HG03575 (cell line): ENCODE measurements at regions not wholly inside any gene's neighbourhood (a gene's known extent, or its start where the extent isn't known, plus 50 kb on each side); places are given as distances from the start of the nearest gene placed in this dataset.
"Not testable (repeated sequence)": the region's sequence is repeated elsewhere in the genome, so short reads cannot be mapped to it uniquely, and the experiment has no call there.

ENCODE experiments used
- ATAC-seq: cut with Tn5 transposase; IDR thresholded peaks from one replicate; pipeline ENCODE4 v1.9.1; 2021; ENCODE audit not compliant: unreplicated experiment, insufficient number of reproducible peaks, low FRiP score; ENCODE audit errors: extremely low read depth

- ATAC-seq: no peak
Observed at GRCh38 chr11:81222491-81222890, 1511.2 kb downstream of the FAM181B start.

GRCh38 chr11:81220146-81220895 lies 1513.3 kb downstream of the FAM181B start:
- ATAC-seq: no peak

- no peak for ATAC-seq
Observed at GRCh38 chr11:81219661-81220060, 1514.0 kb downstream of the FAM181B start.

- no peak for ATAC-seq
Observed at GRCh38 chr11:81218440-81218839, 1515.2 kb downstream of the FAM181B start.

GRCh38 chr11:81211050-81211449 lies 1522.6 kb downstream of the FAM181B start:
- ATAC-seq: no peak

- no peak for ATAC-seq
Observed at GRCh38 chr11:81207421-81208054, 1526.1 kb downstream of the FAM181B start.

DNA sequence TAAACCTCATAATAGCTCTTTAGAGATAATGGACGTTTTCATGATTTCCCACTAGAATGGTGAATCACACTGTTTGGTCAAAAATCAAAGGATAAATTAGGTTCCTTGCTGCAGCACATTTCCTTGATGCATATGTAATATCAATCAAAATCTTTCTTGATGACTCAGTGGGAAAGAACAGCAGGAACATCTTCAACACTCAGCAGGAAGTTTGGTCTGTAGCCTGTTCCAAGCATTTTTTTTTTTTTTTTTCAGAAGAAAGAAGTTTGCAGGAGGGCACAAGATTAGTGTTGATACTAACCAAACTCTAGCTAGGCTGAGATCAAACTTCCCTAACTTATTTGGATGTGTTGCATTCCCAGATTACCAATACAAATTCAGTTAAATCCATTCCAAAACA lies 1529.8 kb downstream of the FAM181B start:
- no peak for ATAC-seq

GRCh38 chr11:81197396-81197795 lies 1536.3 kb downstream of the FAM181B start:
- ATAC-seq: no peak

DNA sequence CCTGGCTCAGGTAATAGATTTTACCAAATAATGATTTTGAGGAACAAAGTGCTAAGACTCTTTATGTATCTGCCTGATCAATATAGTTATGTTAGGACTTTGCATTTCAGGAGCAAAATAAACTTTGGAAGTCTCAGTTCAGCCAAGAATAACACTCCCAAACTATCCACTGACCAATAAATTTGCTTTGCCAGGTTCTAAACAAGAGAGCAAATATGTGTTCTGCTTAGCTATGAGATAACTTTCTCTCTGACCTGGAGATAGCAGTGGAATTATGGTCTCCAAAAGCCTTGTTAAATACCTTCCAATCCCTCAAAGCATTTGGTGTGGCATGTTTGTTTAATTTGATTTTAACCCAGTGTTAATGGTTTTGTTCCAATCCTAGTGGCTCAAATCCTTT lies 1541.1 kb downstream of the FAM181B start:
- no peak for ATAC-seq

GRCh38 chr11:81190546-81190945 lies 1543.1 kb downstream of the FAM181B start:
- ATAC-seq: no peak

DNA sequence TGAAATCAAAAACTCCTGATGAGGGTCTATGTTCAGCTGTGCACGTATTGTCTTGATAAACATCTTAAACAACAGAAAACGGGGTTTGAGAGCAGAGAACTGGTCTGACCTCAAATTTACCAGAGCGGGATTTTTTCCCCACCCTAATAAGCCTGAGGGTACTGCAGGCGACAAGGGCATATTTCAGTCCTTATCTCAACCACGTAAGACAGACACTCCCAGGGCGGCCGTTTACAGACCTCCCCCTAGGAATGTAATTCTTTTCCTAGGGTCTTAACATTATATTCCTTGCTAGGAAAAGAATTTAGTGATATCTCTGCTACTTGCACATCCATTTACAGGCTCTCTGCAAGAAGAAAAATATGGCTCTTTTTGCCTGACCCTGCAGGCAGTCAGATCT lies 1546.6 kb downstream of the FAM181B start:
- ATAC-seq: not testable (repeated sequence)

- ATAC-seq: no peak
Observed at GRCh38 chr11:81174646-81175330, 1558.9 kb downstream of the FAM181B start.

DNA sequence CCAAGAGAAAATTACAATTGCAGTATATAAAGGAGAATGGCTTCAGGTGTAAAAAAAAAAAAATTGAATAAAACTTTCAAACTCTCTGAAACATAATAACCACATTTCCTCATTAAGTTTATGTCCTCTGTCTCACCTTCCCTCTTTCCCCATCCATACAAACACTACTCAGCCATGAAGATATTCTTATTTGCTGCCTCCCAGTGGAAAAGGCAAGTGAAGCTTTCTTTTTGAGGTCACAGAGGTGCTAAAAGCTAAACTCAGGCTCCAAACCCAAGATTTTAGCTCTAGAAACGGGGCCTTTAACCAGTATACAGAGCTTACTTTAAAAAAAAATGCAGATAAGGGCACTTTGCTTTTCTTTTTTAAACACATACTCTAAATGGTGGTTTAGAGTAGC lies 1568.5 kb downstream of the FAM181B start:
- no peak for ATAC-seq

DNA sequence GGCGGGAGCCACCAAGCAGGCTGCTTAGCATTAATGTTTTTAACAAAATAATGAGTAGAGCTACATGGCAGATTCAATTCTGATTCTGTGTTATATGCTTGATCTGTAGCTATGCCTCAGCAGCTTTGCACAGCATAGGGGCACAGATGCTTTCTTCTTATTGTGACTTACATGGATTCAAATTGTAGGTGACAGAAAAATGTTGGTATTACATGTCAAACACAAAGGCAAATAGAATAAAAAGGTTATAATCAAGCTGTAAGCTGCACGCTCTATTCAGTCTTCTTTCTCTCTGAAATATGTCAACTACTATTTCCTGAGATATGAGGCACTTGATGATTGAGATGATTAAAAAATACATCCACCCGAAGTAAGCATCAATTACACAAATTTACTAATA lies 1573.8 kb downstream of the FAM181B start:
- no peak for ATAC-seq

GRCh38 chr11:81135570-81135969 lies 1598.1 kb downstream of the FAM181B start:
- ATAC-seq: peak; percentile 35

- no peak for ATAC-seq
Observed at GRCh38 chr11:81129618-81130017, 1604.0 kb downstream of the FAM181B start.

DNA sequence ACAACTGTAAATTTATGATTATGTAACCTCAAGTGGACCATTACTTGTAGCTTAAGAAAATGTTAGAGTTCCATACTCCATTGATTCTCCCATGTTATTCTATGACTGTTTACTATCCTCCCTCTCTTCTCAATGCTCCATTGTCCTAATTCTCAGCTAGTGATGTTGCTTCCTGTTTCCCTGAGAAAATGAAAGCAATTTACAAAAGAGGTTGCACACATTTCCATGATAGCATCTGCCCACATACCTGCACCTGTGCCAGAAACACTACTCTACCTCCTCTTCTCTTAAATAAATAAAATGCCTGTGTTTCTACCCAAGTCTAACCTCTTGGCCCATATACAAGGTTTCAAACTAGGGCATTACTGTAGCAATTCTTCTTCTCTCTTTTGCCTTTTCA lies 1620.9 kb downstream of the FAM181B start:
- no peak for ATAC-seq

- no peak for ATAC-seq
Observed at GRCh38 chr11:81104051-81104450, 1629.6 kb downstream of the FAM181B start.

GRCh38 chr11:81098471-81098870 lies 1635.2 kb downstream of the FAM181B start:
- no peak for ATAC-seq

DNA sequence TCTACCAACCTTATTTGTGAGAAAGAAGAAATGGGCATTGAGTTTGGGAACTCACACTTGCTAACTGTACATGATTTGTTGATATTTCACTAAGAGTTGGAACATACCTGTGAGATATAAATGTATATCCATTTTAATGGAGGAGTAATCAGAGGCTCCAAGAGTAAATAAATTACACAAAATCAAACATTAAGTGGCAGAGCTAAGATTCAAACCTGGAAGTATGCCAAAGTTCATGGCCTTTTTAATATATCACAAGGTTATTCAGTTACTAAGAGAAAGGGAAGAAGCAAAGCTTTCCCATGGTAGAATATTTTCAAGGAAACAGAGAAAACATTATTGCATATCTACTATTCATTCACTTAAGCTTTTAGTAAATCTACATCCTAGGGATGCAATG lies 1641.1 kb downstream of the FAM181B start:
- no peak for ATAC-seq
